IMR-90 (cell line): ENCODE measurements at regions not wholly inside any gene's neighbourhood (a gene's known extent, or its start where the extent isn't known, plus 50 kb on each side); places are given as distances from the start of the nearest gene placed in this dataset.

Experiments
- ATAC-seq: fragments of 200-7000 bp; cut with Tn5 transposase; 2 replicates; pipeline ENCODE4 v1.9.1; 2020; ENCODE audit warnings: low read depth, mild to moderate bottlenecking, moderate library complexity
- BruUV-seq: library from RNA; stranded (reverse); fragments of 400-500 nt; replicated peaks from 2 replicates; lab custom pipeline; 2021; lab: Mats Ljungman, UMichigan
- CTCF ChIA-PET: fragments of 300-600 bp; formaldehyde crosslinking; extraction: SDS; loops from one replicate; lab custom pipeline; 2021; ENCODE audit warnings: antibody characterized with exemption; lab: Yijun Ruan, JAX
- POLR2A ChIA-PET: fragments of 300-600 bp; sonication (Branson Sonifier 250); formaldehyde crosslinking; loops from one replicate; lab custom pipeline; 2022; ENCODE audit warnings: antibody characterized with exemption; ENCODE audit not compliant: unreplicated experiment; lab: Charles Lee
- DNase-seq: peaks from one replicate; pipeline ENCODE4 v3.0.0; 2013
- H2AFZ ChIP-seq: replicated peaks from 2 replicates; pipeline ENCODE3; 2013; ENCODE audit warnings: low read length, mild to moderate bottlenecking; ENCODE audit not compliant: poor library complexity
- H2AK5ac ChIP-seq: 2 replicates; pipeline ENCODE4 v1.6.1; 2013; ENCODE audit warnings: low read depth, low read length, inconsistent platforms
- H2AK9ac ChIP-seq: replicated peaks from 2 replicates; pipeline ENCODE3; 2013; ENCODE audit warnings: mild to moderate bottlenecking, low read depth, low read length, moderate library complexity; ENCODE audit not compliant: poor library complexity
- H2BK120ac ChIP-seq: 2 replicates; pipeline ENCODE4 v1.6.1; 2013; ENCODE audit warnings: low read depth, low read length, inconsistent platforms
- H2BK15ac ChIP-seq: 3 replicates; pipeline ENCODE4 v1.6.1; 2013; ENCODE audit warnings: low read depth, low read length, inconsistent platforms
- H2BK20ac ChIP-seq: 2 replicates; pipeline ENCODE4 v1.6.1; 2013; ENCODE audit warnings: low read depth, mild to moderate bottlenecking, inconsistent platforms, low read length, moderate library complexity
- H2BK5ac ChIP-seq: 2 replicates; pipeline ENCODE4 v1.6.1; 2013; ENCODE audit warnings: mild to moderate bottlenecking, low read depth, low read length, inconsistent platforms; ENCODE audit not compliant: poor library complexity, severe bottlenecking
- H3K14ac ChIP-seq: replicated peaks from 2 replicates; pipeline ENCODE4 v1.6.1; 2013; ENCODE audit warnings: low read depth, low read length, inconsistent platforms
- H3K18ac ChIP-seq: 2 replicates; pipeline ENCODE4 v1.6.1; 2013; ENCODE audit warnings: low read depth, low read length, control low read depth
- H3K23ac ChIP-seq: 2 replicates; pipeline ENCODE4 v1.6.1; 2013; ENCODE audit warnings: low read depth, low read length, inconsistent platforms
- H3K27ac ChIP-seq: 2 replicates; pipeline ENCODE4 v1.5.1; 2013; ENCODE audit warnings: mild to moderate bottlenecking, control low read depth, low read length; ENCODE audit not compliant: insufficient read depth
- H3K27me3 ChIP-seq: 2 replicates; pipeline ENCODE4 v1.6.1; 2013; ENCODE audit warnings: low read length; ENCODE audit not compliant: control insufficient read depth, insufficient read depth
- H3K36me3 ChIP-seq: 2 replicates; pipeline ENCODE4 v1.6.1; 2013; ENCODE audit warnings: low read length, mixed read lengths; ENCODE audit not compliant: control insufficient read depth, insufficient read depth
- H3K4ac ChIP-seq: 2 replicates; pipeline ENCODE4 v1.6.1; 2013; ENCODE audit warnings: low read depth, low read length, inconsistent platforms
- H3K4me1 ChIP-seq: 2 replicates; pipeline ENCODE4 v1.6.1; 2013; ENCODE audit warnings: low read length, mixed read lengths; ENCODE audit not compliant: control insufficient read depth, insufficient read depth
- H3K4me2 ChIP-seq: 2 replicates; pipeline ENCODE4 v1.6.1; 2013; ENCODE audit warnings: low read depth, mild to moderate bottlenecking, control low read depth, low read length, moderate library complexity
- H3K4me3 ChIP-seq: 2 replicates; pipeline ENCODE4 v1.5.1; 2013; ENCODE audit warnings: low read depth, mild to moderate bottlenecking, control low read depth, low read length, moderate library complexity; ENCODE audit not compliant: insufficient read depth
- H3K56ac ChIP-seq: 2 replicates; pipeline ENCODE4 v1.6.1; 2013; ENCODE audit warnings: low read length, inconsistent platforms; ENCODE audit not compliant: insufficient read depth; ENCODE audit errors: extremely low read depth
- H3K79me1 ChIP-seq, 2 experiments: 2 replicates each; pipeline ENCODE4 v1.6.1; 2013; ENCODE audit warnings: low read length in 2 of 2, inconsistent platforms in 1 of 2, low read depth in 1 of 2
- H3K9ac ChIP-seq: 2 replicates; pipeline ENCODE4 v1.6.1; 2013; ENCODE audit warnings: low read depth, low read length, control low read depth
- H3K9me1 ChIP-seq: 2 replicates; pipeline ENCODE4 v1.6.1; 2013; ENCODE audit warnings: low read length, inconsistent platforms; ENCODE audit not compliant: insufficient read depth
- H3K9me3 ChIP-seq: 2 replicates; pipeline ENCODE4 v1.6.1; 2013; ENCODE audit warnings: low read length; ENCODE audit not compliant: control insufficient read depth, insufficient read depth
- H4K20me1 ChIP-seq: 2 replicates; pipeline ENCODE4 v1.6.1; 2013; ENCODE audit warnings: low read length, inconsistent platforms; ENCODE audit not compliant: insufficient read depth
- H4K5ac ChIP-seq: 2 replicates; pipeline ENCODE4 v1.6.1; 2013; ENCODE audit warnings: mild to moderate bottlenecking, low read depth, low read length, control low read depth
- H4K8ac ChIP-seq, 2 experiments: 2 replicates each; pipeline ENCODE4 v1.6.1; 2013; ENCODE audit warnings: low read depth in 2 of 2, low read length in 2 of 2, control low read depth in 1 of 2, inconsistent platforms in 1 of 2
- H4K91ac ChIP-seq: 2 replicates; pipeline ENCODE4 v1.6.1; 2013; ENCODE audit warnings: low read depth, low read length, inconsistent platforms; ENCODE audit not compliant: insufficient read depth
- CEBPB ChIP-seq: IDR thresholded peaks from 2 replicates; pipeline ENCODE4 v1.6.1; 2012; ENCODE audit warnings: low read depth, low read length, improper control_type of control experiment
- CTCF ChIP-seq: conservative IDR thresholded peaks from 2 replicates; pipeline ENCODE4 v1.5.1; 2012; ENCODE audit warnings: mild to moderate bottlenecking, low read depth, low read length, improper control_type of control experiment
- MAZ ChIP-seq: IDR thresholded peaks from 2 replicates; pipeline ENCODE4 v1.6.1; 2012; ENCODE audit warnings: low read depth, mild to moderate bottlenecking, low read length, improper control_type of control experiment, moderate library complexity, borderline replicate concordance
- NFE2L2 ChIP-seq: fragments of 150-350 bp; IDR thresholded peaks from 2 replicates; pipeline ENCODE4 v1.6.1; 2016; ENCODE audit warnings: low read depth, mild to moderate bottlenecking, low read length
- RCOR1 ChIP-seq: IDR thresholded peaks from 2 replicates; pipeline ENCODE4 v1.6.1; 2012; ENCODE audit warnings: mild to moderate bottlenecking, low read length, improper control_type of control experiment; ENCODE audit not compliant: insufficient replicate concordance
- WGBS, 2 experiments: methylation state at CpG; one replicate each; pipeline versions ENCODE4 v1.1.5 to v1.1.7; 2013; ENCODE audit warnings: missing lambda C conversion rate in 2 of 2; ENCODE audit not compliant: insufficient read length in 1 of 2; ENCODE audit errors: extremely low coverage in 2 of 2; 5-methylcytosine and 5-hydroxymethylcytosine counted together
- dilution Hi-C: fragments of 300-500 bp; cut with HindIII; formaldehyde crosslinking; loops from one replicate; pipeline ENCODE4 v1.14.3; 2018; ENCODE audit warnings: low sequenced_read_pairs; ENCODE audit not compliant: unreplicated experiment
- in situ Hi-C: fragments of 300-500 bp; cut with MboI; formaldehyde crosslinking; loops from 3 replicates; pipeline ENCODE4 v1.14.3; 2019; ENCODE audit warnings: low sequenced_read_pairs, inconsistent platforms, mixed read lengths
- intact Hi-C: fragments of 100-400 bp; cut with micrococcal nuclease; formaldehyde crosslinking; loops from 2 replicates; pipeline ENCODE4 v1.10.0; 2022

- Histone ChIP-seq H3K4me1 (no peaks in the 10 kb centered on the region), H3K36me3 (no peaks in the 10 kb centered on the region), H2AFZ (no peak overlapping the region), H3K4ac (no peak overlapping the region), H4K8ac (no peak overlapping the region), H3K4me3 (no peak overlapping the region), H3K27me3 (peaks cover 44% of the 10 kb centered on the region), H4K5ac (no peak overlapping the region), H3K18ac (no peak overlapping the region), H3K79me1 (no peaks in the 10 kb centered on the region), H3K56ac (no peak overlapping the region), H2BK15ac (no peak overlapping the region), H3K9me3 (no peaks in the 10 kb centered on the region), H2AK9ac (no peak overlapping the region), H3K9ac (no peak overlapping the region), H2AK5ac (no peak overlapping the region), H2BK120ac (no peak overlapping the region), H3K23ac (no peak overlapping the region), H2BK5ac (no peak overlapping the region), H3K9me1 (no peaks in the 10 kb centered on the region), H2BK20ac (no peak overlapping the region), H4K20me1 (no peaks in the 10 kb centered on the region), H3K27ac (no peak overlapping the region), H4K91ac (no peak overlapping the region), H3K14ac (no peak overlapping the region), H3K4me2 (no peak overlapping the region)
- dilution Hi-C loops: no loop called here
- in situ Hi-C loops: no loop called here
- ChIA-PET POLR2A (no interaction called here), CTCF (interaction anchor here (0.6 kb wide), 1 partner anchor 145 kb away, joined by 3 read pairs; no protein-coding TSS in a partner anchor)
- BruUV-seq: no TSS peak
- DNase-seq: peak; percentile 18
- intact Hi-C loops: no loop called here
- WGBS, 2 experiments: no CpG with 5 or more reads among the region's 6 CpGs
- no peak for ATAC-seq
- no peak for TF ChIP-seq CEBPB
- no peak for TF ChIP-seq RCOR1
- TF ChIP-seq MAZ: no peak
- TF ChIP-seq CTCF: no peak
- TF ChIP-seq NFE2L2: no peak
These were observed 69.0 kb downstream of the UBIAD1 start for GRCh38 chr1:11341901-11342552.
